Endothelial cell of umbilical vein (primary cell): ENCODE measurements at regions not wholly inside any gene's neighbourhood (a gene's known extent, or its start where the extent isn't known, plus 50 kb on each side); places are given as distances from the start of the nearest gene placed in this dataset.

Experiments used
- BruUV-seq: library from RNA; stranded (reverse); fragments of 400-500 nt; replicated peaks from 2 replicates; lab custom pipeline; 2021; lab: Mats Ljungman, UMichigan
- CTCF ChIA-PET: fragments of 300-600, 350-600 bp; sonication (Branson Sonifier 250); formaldehyde crosslinking; loops from one replicate; lab custom pipeline; 2021; ENCODE audit warnings: antibody characterized with exemption, inconsistent platforms; lab: Charles Lee
- POLR2A ChIA-PET: fragments of 300-600, 350-600 bp; sonication (Branson Sonifier 250); formaldehyde crosslinking; loops from one replicate; lab custom pipeline; 2021; ENCODE audit warnings: antibody characterized with exemption, inconsistent platforms; lab: Charles Lee
- DNase-seq: peaks from one replicate; pipeline ENCODE4 v3.0.0-alpha.2; 2011; ENCODE audit warnings: low read depth, low spot score
- FAIRE-seq: peaks from 2 replicates; lab custom pipeline; 2011; peaks lifted over from hg19 to GRCh38; lab: Jason Lieb, UNC
- H2AFZ ChIP-seq: 2 replicates; pipeline ENCODE4 v1.6.0; 2012; ENCODE audit warnings: low read depth, low read length, control low read depth, inconsistent platforms
- H3K27ac ChIP-seq: 2 replicates; pipeline ENCODE4 v1.5.1; 2011; ENCODE audit warnings: low read depth, mild to moderate bottlenecking, control low read depth, low read length, moderate library complexity; ENCODE audit not compliant: insufficient read depth
- H3K27me3 ChIP-seq, 2 experiments: 2 replicates each; pipeline versions ENCODE4 v1.6.0 to v1.6.1; 2011; ENCODE audit warnings: low read length in 2 of 2, mixed read lengths in 1 of 2; ENCODE audit not compliant: control insufficient read depth in 2 of 2, insufficient read depth in 2 of 2
- H3K36me3 ChIP-seq, 2 experiments: 2 replicates in 1 of 2; 3 replicates in 1 of 2; pipeline ENCODE4 v1.5.1; 2011; ENCODE audit warnings: low read length in 2 of 2, mild to moderate bottlenecking in 1 of 2, moderate library complexity in 1 of 2; ENCODE audit not compliant: control insufficient read depth in 2 of 2, insufficient read depth in 2 of 2; ENCODE audit errors: extremely low read depth in 1 of 2
- H3K4me1 ChIP-seq: 3 replicates; pipeline ENCODE4 v1.5.1; 2011; ENCODE audit warnings: mild to moderate bottlenecking, low read length; ENCODE audit not compliant: control insufficient read depth, insufficient read depth; ENCODE audit errors: extremely low read depth
- H3K4me2 ChIP-seq: 2 replicates; pipeline ENCODE4 v1.6.1; 2011; ENCODE audit warnings: low read length, control low read depth, mixed read lengths; ENCODE audit not compliant: insufficient read depth
- H3K4me3 ChIP-seq, 3 experiments: fragments of 200-600 bp in 1 of 3; sonication (generic), shearing (Covaris generic) in 1 of 3; replicated peaks in 1 of 3; 2 replicates each; pipeline ENCODE4 v1.5.1; 2011 to 2016; ENCODE audit warnings: control low read depth in 3 of 3, low read length in 3 of 3, mild to moderate bottlenecking in 2 of 3, inconsistent platforms in 1 of 3, low read depth in 1 of 3, moderate library complexity in 1 of 3; ENCODE audit not compliant: insufficient read depth in 1 of 3
- H3K79me2 ChIP-seq: 2 replicates; pipeline ENCODE4 v1.6.0; 2012; ENCODE audit warnings: low read length, inconsistent platforms; ENCODE audit not compliant: control insufficient read depth, insufficient read depth
- H3K9ac ChIP-seq: replicated peaks from 2 replicates; pipeline ENCODE3; 2011; ENCODE audit warnings: low read length, control low read depth; ENCODE audit not compliant: insufficient read depth; ENCODE audit errors: extremely low read depth
- H3K9me1 ChIP-seq: replicated peaks from 3 replicates; pipeline ENCODE4 v1.6.0; 2011; ENCODE audit warnings: mild to moderate bottlenecking, low read length; ENCODE audit not compliant: control insufficient read depth, insufficient read depth; ENCODE audit errors: extremely low read depth
- H3K9me3 ChIP-seq: replicated peaks from 2 replicates; pipeline ENCODE4 v1.5.1; 2012; ENCODE audit warnings: low read length, inconsistent platforms; ENCODE audit not compliant: control insufficient read depth, insufficient read depth
- H4K20me1 ChIP-seq: replicated peaks from 2 replicates; pipeline ENCODE3; 2011; ENCODE audit warnings: mild to moderate bottlenecking, low read length; ENCODE audit not compliant: control insufficient read depth, insufficient read depth; ENCODE audit errors: extremely low read depth
- CTCF ChIP-seq, 2 donors: IDR thresholded peaks; 1 replicate in 1 of 2; 2 replicates in 1 of 2; pipeline ENCODE4 v1.5.1; 2011; ENCODE audit warnings: low read length in 2 of 2, mild to moderate bottlenecking in 2 of 2, moderate library complexity in 2 of 2, control low read depth in 1 of 2, inconsistent platforms in 1 of 2, low read depth in 1 of 2; ENCODE audit not compliant: insufficient read depth in 1 of 2; ENCODE audit errors: extremely low read depth in 1 of 2
- FOS ChIP-seq: IDR thresholded peaks from 2 replicates; pipeline ENCODE4 v1.6.1; 2011; ENCODE audit warnings: mild to moderate bottlenecking, low read length, moderate library complexity, borderline replicate concordance; ENCODE audit not compliant: insufficient read depth
- GATA2 ChIP-seq: IDR thresholded peaks from 2 replicates; pipeline ENCODE4 v1.7.0; 2011; ENCODE audit warnings: low read depth, mild to moderate bottlenecking, moderate library complexity, mixed read lengths, low read length; ENCODE audit not compliant: insufficient read length, insufficient read depth
- JUN ChIP-seq: IDR thresholded peaks from 2 replicates; pipeline ENCODE4 v1.6.1; 2011; ENCODE audit warnings: borderline replicate concordance, low read depth; ENCODE audit not compliant: insufficient read length, insufficient read depth
- MAX ChIP-seq: IDR thresholded peaks from 2 replicates; pipeline ENCODE4 v1.6.1; 2011; ENCODE audit not compliant: insufficient read depth, insufficient read length
- POLR2A ChIP-seq: IDR thresholded peaks from 2 replicates; pipeline ENCODE4 v1.6.1; 2012; ENCODE audit warnings: low read depth, mild to moderate bottlenecking, control low read depth, low read length
- dilution Hi-C: fragments of 300-500 bp; cut with MboI; formaldehyde crosslinking; loops from one replicate; pipeline ENCODE4 v1.15.0; 2019; ENCODE audit warnings: low sequenced_read_pairs; ENCODE audit not compliant: extremely low pct_ligation_motif_present
- intact Hi-C: fragments of 100-400 bp; cut with micrococcal nuclease; formaldehyde crosslinking; loops from one replicate; pipeline ENCODE4 v1.10.0; 2022

GRCh38 chrX:79065696-79066095 lies 78.8 kb upstream of the GPR174 start:
- H3K9ac ChIP-seq, result no peak overlapping the region
- dilution Hi-C loops (no loop called here), intact Hi-C loops (no loop called here)
- H3K9me3 ChIP-seq, result no peaks in the 10 kb centered on the region
- no peak overlapping the region for H3K4me3 ChIP-seq
- no peaks in the 10 kb centered on the region for H3K9me1 ChIP-seq
- no peak overlapping the region for H3K4me2 ChIP-seq
- BruUV-seq, result no TSS peak
- no peaks in the 10 kb centered on the region for H3K4me1 ChIP-seq
- no peak overlapping the region for H3K27ac ChIP-seq
- no peak overlapping the region for H2AFZ ChIP-seq
- no peaks in the 10 kb centered on the region for H3K79me2 ChIP-seq
- no peak for FAIRE-seq
- no peak for DNase-seq
- ChIA-PET POLR2A (no interaction called here), CTCF (no interaction called here)
- TF ChIP-seq FOS (no peak), POLR2A (no peak), CTCF (IDR thresholded peaks at IDR 0.05; ENCODE audit: extremely low read depth in 1 of 2, insufficient read depth in 1 of 2, low read depth in 1 of 2, low read length in 2 of 2) (no peak), JUN (no peak), GATA2 (no peak)
- no peaks in the 10 kb centered on the region for H3K36me3 ChIP-seq
- no peaks in the 10 kb centered on the region for H4K20me1 ChIP-seq
- no peaks in the 10 kb centered on the region for H3K27me3 ChIP-seq

GRCh38 chrX:79078114-79078513 lies 66.4 kb upstream of the GPR174 start:
- dilution Hi-C loops, result no loop called here
- Histone ChIP-seq H3K4me3 (no peak overlapping the region), H3K79me2 (no peaks in the 10 kb centered on the region), H2AFZ (no peak overlapping the region), H3K9ac (no peak overlapping the region), H4K20me1 (no peaks in the 10 kb centered on the region), H3K9me1 (no peaks in the 10 kb centered on the region), H3K4me1 (no peaks in the 10 kb centered on the region), H3K27ac (no peak overlapping the region), H3K9me3 (no peaks in the 10 kb centered on the region), H3K36me3 (no peaks in the 10 kb centered on the region), H3K27me3 (no peaks in the 10 kb centered on the region), H3K4me2 (no peak overlapping the region)
- no peak for TF ChIP-seq MAX
- FAIRE-seq, result no peak
- intact Hi-C loops, result no loop called here
- no peak for DNase-seq
- CTCF ChIA-PET, result no interaction called here
- POLR2A ChIA-PET, result no interaction called here
- BruUV-seq, result no TSS peak
